ENCODE measurements at regions not wholly inside any gene's neighbourhood (a gene's known extent, or its start where the extent isn't known, plus 50 kb on each side); places are given as distances from the start of the nearest gene placed in this dataset.

DNA sequence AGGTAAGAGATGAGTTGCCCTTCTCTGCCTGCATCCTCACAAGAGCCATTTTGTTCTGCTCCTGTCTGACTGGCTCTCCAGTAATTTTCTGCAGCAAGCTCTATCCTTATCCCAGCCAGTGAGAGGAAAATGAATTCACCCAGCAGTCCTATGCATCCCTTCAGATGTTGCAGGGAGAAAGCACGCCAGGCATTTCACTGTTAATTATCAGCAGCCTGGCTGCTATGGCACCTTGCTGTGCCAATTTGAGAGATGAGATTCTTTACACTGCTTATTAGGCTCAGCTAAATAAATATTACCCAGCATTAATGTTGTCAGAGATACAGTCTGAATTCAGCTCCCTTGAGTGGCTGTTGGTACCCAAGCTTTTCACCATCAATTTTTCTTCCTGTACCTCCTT lies 61.1 kb upstream of the SNAP25 start:
- H3K4me1 ChIP-seq (ENCODE audit: insufficient read depth): no peaks in the 10 kb centered on the region
- no peaks in the 10 kb centered on the region for H3K9me3 ChIP-seq (ENCODE audit: low read depth)
- H3K4me2 ChIP-seq: no peak overlapping the region
- no peak for DNase-seq (ENCODE audit: low spot score)
- no peak overlapping the region for H3K27ac ChIP-seq
- no peak overlapping the region for H2AFZ ChIP-seq
- H3K27me3 ChIP-seq: no peaks in the 10 kb centered on the region
- no peak overlapping the region for H3K4me3 ChIP-seq
- H3K9me2 ChIP-seq (replicated peaks; ENCODE audit: insufficient read depth): no peaks in the 10 kb centered on the region
- no peaks in the 10 kb centered on the region for H3K79me2 ChIP-seq
- TF ChIP-seq EZH2phosphoT487 (IDR thresholded peaks at IDR 0.05; ENCODE audit: low read depth, severe bottlenecking, unreplicated experiment) (no peak), CTCF (IDR thresholded peaks at IDR 0.05; ENCODE audit: poor library complexity) (no peak), EZH2 (IDR thresholded peaks at IDR 0.05; ENCODE audit: borderline replicate concordance) (no peak)
- no peaks in the 10 kb centered on the region for H4K20me1 ChIP-seq (ENCODE audit: insufficient read depth, poor library complexity, severe bottlenecking)
- 72% methylated on average over 1 of the region's 1 CpG for WGBS (ENCODE audit: low lambda C conversion rate, missing lambda C conversion rate)
- no peaks in the 10 kb centered on the region for H3K36me3 ChIP-seq (replicated peaks; ENCODE audit: insufficient read depth, low read depth)

DNA sequence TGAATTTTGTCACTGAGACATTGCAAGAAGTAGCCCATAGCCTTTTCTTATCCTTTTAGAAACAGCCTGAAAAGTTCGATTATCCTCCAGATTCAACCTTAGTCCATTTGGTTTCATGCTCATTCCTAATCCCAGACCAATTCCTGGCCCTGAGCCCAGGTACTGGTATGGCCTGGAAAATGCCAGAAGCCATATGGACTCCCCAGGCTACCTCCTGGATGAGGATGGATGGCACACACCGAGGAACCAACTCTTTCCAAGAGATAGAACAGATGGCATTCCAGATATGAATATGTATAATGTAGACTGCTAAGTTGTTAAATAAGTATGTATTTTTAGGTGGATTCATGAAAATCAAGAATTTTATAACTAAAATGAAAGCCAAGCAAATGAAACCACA lies 51.6 kb upstream of the SNAP25 start:
- H3K4me3 ChIP-seq: no peak overlapping the region
- no peaks in the 10 kb centered on the region for H4K20me1 ChIP-seq (ENCODE audit: insufficient read depth, poor library complexity, severe bottlenecking)
- peaks cover 4% of the 10 kb centered on the region for H3K4me1 ChIP-seq (ENCODE audit: insufficient read depth)
- DNase-seq (ENCODE audit: low spot score): no peak
- no peaks in the 10 kb centered on the region for H3K79me2 ChIP-seq
- H3K27me3 ChIP-seq: no peaks in the 10 kb centered on the region
- H3K4me2 ChIP-seq: no peak overlapping the region
- no peaks in the 10 kb centered on the region for H3K9me3 ChIP-seq (ENCODE audit: low read depth)
- H2AFZ ChIP-seq: no peak overlapping the region
- H3K9me2 ChIP-seq (replicated peaks; ENCODE audit: insufficient read depth): no peaks in the 10 kb centered on the region
- TF ChIP-seq EZH2 (IDR thresholded peaks at IDR 0.05; ENCODE audit: borderline replicate concordance) (no peak), EZH2phosphoT487 (IDR thresholded peaks at IDR 0.05; ENCODE audit: low read depth, severe bottlenecking, unreplicated experiment) (no peak), CTCF (IDR thresholded peaks at IDR 0.05; ENCODE audit: poor library complexity) (no peak)
- WGBS (ENCODE audit: low lambda C conversion rate, missing lambda C conversion rate): 87% methylated on average over 2 of the region's 2 CpGs
- H3K27ac ChIP-seq: no peak overlapping the region
- no peaks in the 10 kb centered on the region for H3K36me3 ChIP-seq (replicated peaks; ENCODE audit: insufficient read depth, low read depth)

- H3K9me3 ChIP-seq (ENCODE audit: low read depth): no peaks in the 10 kb centered on the region
- H3K79me2 ChIP-seq: no peaks in the 10 kb centered on the region
- no peak for TF ChIP-seq EZH2 (IDR thresholded peaks at IDR 0.05; ENCODE audit: borderline replicate concordance)
- TF ChIP-seq CTCF (IDR thresholded peaks at IDR 0.05; ENCODE audit: poor library complexity): no peak
- no peak for TF ChIP-seq EZH2phosphoT487 (IDR thresholded peaks at IDR 0.05; ENCODE audit: low read depth, severe bottlenecking, unreplicated experiment)
- H3K27ac ChIP-seq: no peak overlapping the region
- no peak for DNase-seq (ENCODE audit: low spot score)
- H3K27me3 ChIP-seq: no peaks in the 10 kb centered on the region
- no peaks in the 10 kb centered on the region for H3K36me3 ChIP-seq (replicated peaks; ENCODE audit: insufficient read depth, low read depth)
- H2AFZ ChIP-seq: no peak overlapping the region
- H3K4me3 ChIP-seq: no peak overlapping the region
- no peaks in the 10 kb centered on the region for H3K9me2 ChIP-seq (replicated peaks; ENCODE audit: insufficient read depth)
- peaks cover 4% of the 10 kb centered on the region for H3K4me1 ChIP-seq (ENCODE audit: insufficient read depth)
- 81% methylated on average over 2 of the region's 2 CpGs for WGBS (ENCODE audit: low lambda C conversion rate, missing lambda C conversion rate)
- no peak overlapping the region for H3K4me2 ChIP-seq
- no peaks in the 10 kb centered on the region for H4K20me1 ChIP-seq (ENCODE audit: insufficient read depth, poor library complexity, severe bottlenecking)
Observed at GRCh38 chr20:10167594-10167993, 51.0 kb upstream of the SNAP25 start.
